ENCODE measurements at regions not wholly inside any gene's neighbourhood (a gene's known extent, or its start where the extent isn't known, plus 50 kb on each side); places are given as distances from the start of the nearest gene placed in this dataset.

- H3K4me1 ChIP-seq (replicated peaks), result no peaks in the 10 kb centered on the region
- H3K27me3 ChIP-seq (replicated peaks; ENCODE audit: insufficient read depth), result no peaks in the 10 kb centered on the region
- TF ChIP-seq POLR2A (IDR thresholded peaks at IDR 0.05), result no peak
- no peak for TF ChIP-seq POLR2AphosphoS5 (IDR thresholded peaks at IDR 0.05)
- no peak for TF ChIP-seq CTCF (IDR thresholded peaks at IDR 0.05)
- no peak overlapping the region for H3K27ac ChIP-seq
- DNase-seq (ENCODE audit: low spot score), result no peak
- no peaks in the 10 kb centered on the region for H3K9me3 ChIP-seq
- no peaks in the 10 kb centered on the region for H3K36me3 ChIP-seq
- WGBS, result 86% methylated on average over 2 of the region's 2 CpGs
- intact Hi-C loops (cut with DNase I), result no loop called here
- no peak overlapping the region for H3K4me3 ChIP-seq
Measured at GRCh38 chr1:184315254-184315653, 71.6 kb upstream of the C1orf21 start.

GRCh38 chr1:184319879-184320278, 67.0 kb upstream of the C1orf21 start:
- intact Hi-C loops (cut with DNase I), result no loop called here
- 86% methylated on average over 3 of the region's 3 CpGs for WGBS
- TF ChIP-seq CTCF (IDR thresholded peaks at IDR 0.05) (no peak), POLR2AphosphoS5 (IDR thresholded peaks at IDR 0.05) (no peak), POLR2A (IDR thresholded peaks at IDR 0.05) (no peak)
- DNase-seq (ENCODE audit: low spot score), result no peak
- H3K27ac ChIP-seq, result no peak overlapping the region
- no peaks in the 10 kb centered on the region for H3K9me3 ChIP-seq
- no peaks in the 10 kb centered on the region for H3K36me3 ChIP-seq
- no peak overlapping the region for H3K4me3 ChIP-seq
- no peaks in the 10 kb centered on the region for H3K27me3 ChIP-seq (replicated peaks; ENCODE audit: insufficient read depth)
- no peaks in the 10 kb centered on the region for H3K4me1 ChIP-seq (replicated peaks)

- H3K9me3 ChIP-seq, result no peaks in the 10 kb centered on the region
- H3K4me3 ChIP-seq, result no peak overlapping the region
- WGBS, result 90% methylated on average over 6 of the region's 6 CpGs
- DNase-seq (ENCODE audit: low spot score), result no peak
- no peaks in the 10 kb centered on the region for H3K4me1 ChIP-seq (replicated peaks)
- H3K27me3 ChIP-seq (replicated peaks; ENCODE audit: insufficient read depth), result no peaks in the 10 kb centered on the region
- no peak overlapping the region for H3K27ac ChIP-seq
- intact Hi-C loops (cut with DNase I), result no loop called here
- no peaks in the 10 kb centered on the region for H3K36me3 ChIP-seq
- TF ChIP-seq CTCF (IDR thresholded peaks at IDR 0.05) (no peak), POLR2AphosphoS5 (IDR thresholded peaks at IDR 0.05) (no peak), POLR2A (IDR thresholded peaks at IDR 0.05) (no peak)
Measured at GRCh38 chr1:184322253-184322652, 64.6 kb upstream of the C1orf21 start.

- WGBS, result 86% methylated on average over 3 of the region's 3 CpGs
- no peaks in the 10 kb centered on the region for H3K4me1 ChIP-seq (replicated peaks)
- H3K4me3 ChIP-seq, result no peak overlapping the region
- no peaks in the 10 kb centered on the region for H3K9me3 ChIP-seq
- TF ChIP-seq POLR2AphosphoS5 (IDR thresholded peaks at IDR 0.05) (no peak), POLR2A (IDR thresholded peaks at IDR 0.05) (no peak), CTCF (IDR thresholded peaks at IDR 0.05) (no peak)
- intact Hi-C loops (cut with DNase I), result loop anchor here (5.0 kb wide), 1 partner anchor 52 kb away; no protein-coding TSS in a partner anchor
- H3K27ac ChIP-seq, result no peak overlapping the region
- no peaks in the 10 kb centered on the region for H3K36me3 ChIP-seq
- H3K27me3 ChIP-seq (replicated peaks; ENCODE audit: insufficient read depth), result no peaks in the 10 kb centered on the region
- DNase-seq (ENCODE audit: low spot score), result no peak
Measured at GRCh38 chr1:184324972-184325371, 61.9 kb upstream of the C1orf21 start.

GRCh38 chr1:184326278-184326677, 60.6 kb upstream of the C1orf21 start:
- WGBS, result 40% methylated on average over 6 of the region's 6 CpGs
- intact Hi-C loops (cut with DNase I), result loop anchor here (5.0 kb wide), 1 partner anchor 51 kb away; no protein-coding TSS in a partner anchor
- Histone ChIP-seq H3K9me3 (no peaks in the 10 kb centered on the region), H3K27me3 (replicated peaks; ENCODE audit: insufficient read depth) (no peaks in the 10 kb centered on the region), H3K4me3 (no peak overlapping the region), H3K27ac (no peak overlapping the region), H3K36me3 (no peaks in the 10 kb centered on the region), H3K4me1 (replicated peaks) (no peaks in the 10 kb centered on the region)
- DNase-seq (ENCODE audit: low spot score), result no peak
- no peak for TF ChIP-seq POLR2A (IDR thresholded peaks at IDR 0.05)
- TF ChIP-seq CTCF (IDR thresholded peaks at IDR 0.05), result no peak
- peak; percentile 23 for TF ChIP-seq POLR2AphosphoS5 (IDR thresholded peaks at IDR 0.05)

Measured in prostate gland (tissue), 2 donors.